ENCODE measurements at regions not wholly inside any gene's neighbourhood (a gene's known extent, or its start where the extent isn't known, plus 50 kb on each side); places are given as distances from the start of the nearest gene placed in this dataset.

DNA sequence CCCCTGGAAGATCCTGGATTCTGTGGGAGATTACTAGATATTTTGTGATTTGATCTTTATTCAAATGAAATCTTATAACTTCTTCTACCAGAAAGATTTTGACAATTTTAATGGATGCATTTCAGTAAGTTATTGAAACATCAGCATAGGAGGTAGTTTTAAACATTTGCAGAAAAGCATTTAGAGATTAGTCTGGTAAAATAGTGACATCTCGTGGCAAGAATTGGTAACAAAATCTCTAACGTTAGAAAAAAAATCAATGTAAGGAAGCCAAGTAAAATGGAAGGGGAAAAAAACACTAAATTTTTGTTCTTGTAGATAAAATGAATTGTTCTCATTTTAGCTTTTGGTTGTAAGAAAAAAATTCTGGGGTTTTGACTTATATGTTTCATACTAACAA is 73.3 kb downstream of the TASL start:
- TF ChIP-seq POLR2A (IDR thresholded peaks at IDR 0.05; ENCODE audit: borderline replicate concordance, extremely low read depth, insufficient read depth, insufficient read length) (no peak), ZBTB33 (IDR thresholded peaks at IDR 0.05; ENCODE audit: extremely low read depth, insufficient replicate concordance, low read length) (no peak), CBX3 (IDR thresholded peaks at IDR 0.05; ENCODE audit: low read depth) (no peak), CTCF (IDR thresholded peaks at IDR 0.05 in 2 of 3, conservative IDR thresholded peaks at IDR 0.05 in 1 of 3; ENCODE audit: borderline replicate concordance in 1 of 3, insufficient read depth in 1 of 3, low read depth in 2 of 3, low read length in 2 of 3) (peak in 2 of 3 experiments; percentile 37 to 48; a peak in 3 of 6 replicates), EGR1 (IDR thresholded peaks at IDR 0.05; ENCODE audit: low read depth) (no peak), YY1 (IDR thresholded peaks at IDR 0.05; ENCODE audit: extremely low read depth, insufficient replicate concordance, low read depth, low read length) (no peak), TCF7L2 (IDR thresholded peaks at IDR 0.05; ENCODE audit: borderline replicate concordance, extremely low read depth, insufficient read depth, insufficient read length) (no peak), CEBPB (IDR thresholded peaks at IDR 0.05; ENCODE audit: low read depth) (no peak), RAD21 (IDR thresholded peaks at IDR 0.05; ENCODE audit: low read depth) (peak; percentile 63)
- TF ChIP-seq, protein P1, sequence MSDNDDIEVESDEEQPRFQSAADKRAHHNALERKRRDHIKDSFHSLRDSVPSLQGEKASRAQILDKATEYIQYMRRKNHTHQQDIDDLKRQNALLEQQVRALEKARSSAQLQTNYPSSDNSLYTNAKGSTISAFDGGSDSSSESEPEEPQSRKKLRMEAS (IDR thresholded peaks at IDR 0.05), result no peak
- TF ChIP-seq, protein P2, sequence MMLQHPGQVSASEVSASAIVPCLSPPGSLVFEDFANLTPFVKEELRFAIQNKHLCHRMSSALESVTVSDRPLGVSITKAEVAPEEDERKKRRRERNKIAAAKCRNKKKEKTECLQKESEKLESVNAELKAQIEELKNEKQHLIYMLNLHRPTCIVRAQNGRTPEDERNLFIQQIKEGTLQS (IDR thresholded peaks at IDR 0.05), result no peak
